ENCODE measurements at regions not wholly inside any gene's neighbourhood (a gene's known extent, or its start where the extent isn't known, plus 50 kb on each side); places are given as distances from the start of the nearest gene placed in this dataset.

GRCh38 chr12:59234391-59234790 lies 314.1 kb upstream of the LRIG3 start:
- intact Hi-C loops (cut with micrococcal nuclease; ENCODE audit: unreplicated experiment), result no loop called here
- TF ChIP-seq, protein P1, sequence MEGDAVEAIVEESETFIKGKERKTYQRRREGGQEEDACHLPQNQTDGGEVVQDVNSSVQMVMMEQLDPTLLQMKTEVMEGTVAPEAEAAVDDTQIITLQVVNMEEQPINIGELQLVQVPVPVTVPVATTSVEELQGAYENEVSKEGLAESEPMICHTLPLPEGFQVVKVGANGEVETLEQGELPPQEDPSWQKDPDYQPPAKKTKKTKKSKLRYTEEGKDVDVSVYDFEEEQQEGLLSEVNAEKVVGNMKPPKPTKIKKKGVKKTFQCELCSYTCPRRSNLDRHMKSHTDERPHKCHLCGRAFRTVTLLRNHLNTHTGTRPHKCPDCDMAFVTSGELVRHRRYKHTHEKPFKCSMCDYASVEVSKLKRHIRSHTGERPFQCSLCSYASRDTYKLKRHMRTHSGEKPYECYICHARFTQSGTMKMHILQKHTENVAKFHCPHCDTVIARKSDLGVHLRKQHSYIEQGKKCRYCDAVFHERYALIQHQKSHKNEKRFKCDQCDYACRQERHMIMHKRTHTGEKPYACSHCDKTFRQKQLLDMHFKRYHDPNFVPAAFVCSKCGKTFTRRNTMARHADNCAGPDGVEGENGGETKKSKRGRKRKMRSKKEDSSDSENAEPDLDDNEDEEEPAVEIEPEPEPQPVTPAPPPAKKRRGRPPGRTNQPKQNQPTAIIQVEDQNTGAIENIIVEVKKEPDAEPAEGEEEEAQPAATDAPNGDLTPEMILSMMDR (conservative IDR thresholded peaks at IDR 0.05; ENCODE audit: low read depth, low read length), result no peak
- TF ChIP-seq EZH2 (IDR thresholded peaks at IDR 0.05; ENCODE audit: borderline replicate concordance, low read depth, low read length, poor library complexity, severe bottlenecking), result no peak
- BruUV-seq (replicated peaks), result no TSS peak
- ChIA-PET CTCF (no interaction called here), POLR2A (ENCODE audit: low non-redundant PET) (no interaction called here)
- Histone ChIP-seq H3K27ac (ENCODE audit: low read depth, low read length, poor library complexity, severe bottlenecking) (no peak overlapping the region), H3K36me3 (ENCODE audit: insufficient read depth, low read length, poor library complexity, severe bottlenecking) (no peaks in the 10 kb centered on the region), H3K9me3 (ENCODE audit: low read depth, low read length, poor library complexity, severe bottlenecking) (no peaks in the 10 kb centered on the region), H3K4me1 (ENCODE audit: insufficient read depth, low read length, poor library complexity, severe bottlenecking) (no peaks in the 10 kb centered on the region), H3K4me3 (ENCODE audit: low read depth, low read length, poor library complexity, severe bottlenecking) (no peak overlapping the region), H3K27me3 (replicated peaks; ENCODE audit: insufficient read depth, low read depth, low read length, poor library complexity) (peaks cover 3% of the 10 kb centered on the region)
- DNase-seq (ENCODE audit: low spot score), result no peak

DNA sequence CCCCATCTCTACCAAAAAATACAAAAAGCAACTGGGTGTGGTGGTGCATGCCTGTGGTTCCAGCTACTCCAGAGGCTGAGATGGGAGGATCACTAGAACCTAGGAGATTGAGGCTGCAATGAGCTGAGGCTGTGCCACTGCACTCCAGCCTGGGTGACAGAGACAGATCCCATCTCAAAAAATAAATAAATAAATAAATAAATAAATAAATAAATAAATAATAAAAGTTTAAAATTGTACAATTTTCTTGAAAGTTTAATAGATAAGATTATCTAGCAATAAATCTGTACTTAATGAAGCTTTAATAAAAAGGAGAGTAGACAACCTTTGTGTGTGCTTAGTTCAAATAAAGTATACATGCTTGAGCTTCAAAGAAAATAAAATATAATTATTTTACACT lies 310.0 kb upstream of the LRIG3 start:
- DNase-seq (ENCODE audit: low spot score), result no peak
- peaks cover 3% of the 10 kb centered on the region for H3K27me3 ChIP-seq (replicated peaks; ENCODE audit: insufficient read depth, low read depth, low read length, poor library complexity)
- H3K4me1 ChIP-seq (ENCODE audit: insufficient read depth, low read length, poor library complexity, severe bottlenecking), result no peaks in the 10 kb centered on the region
- no peak overlapping the region for H3K4me3 ChIP-seq (ENCODE audit: low read depth, low read length, poor library complexity, severe bottlenecking)
- H3K27ac ChIP-seq (ENCODE audit: low read depth, low read length, poor library complexity, severe bottlenecking), result no peak overlapping the region
- intact Hi-C loops (cut with micrococcal nuclease; ENCODE audit: unreplicated experiment), result no loop called here
- ChIA-PET CTCF (no interaction called here), POLR2A (ENCODE audit: low non-redundant PET) (no interaction called here)
- H3K9me3 ChIP-seq (ENCODE audit: low read depth, low read length, poor library complexity, severe bottlenecking), result no peaks in the 10 kb centered on the region
- no peaks in the 10 kb centered on the region for H3K36me3 ChIP-seq (ENCODE audit: insufficient read depth, low read length, poor library complexity, severe bottlenecking)
- TF ChIP-seq EZH2 (IDR thresholded peaks at IDR 0.05; ENCODE audit: borderline replicate concordance, low read depth, low read length, poor library complexity, severe bottlenecking), result no peak
- TF ChIP-seq, protein P1 (conservative IDR thresholded peaks at IDR 0.05; ENCODE audit: low read depth, low read length), result no peak
- no TSS peak for BruUV-seq (replicated peaks)

GRCh38 chr12:59219148-59219547 lies 298.8 kb upstream of the LRIG3 start:
- Histone ChIP-seq H3K9me3 (ENCODE audit: low read depth, low read length, poor library complexity, severe bottlenecking) (no peaks in the 10 kb centered on the region), H3K27me3 (replicated peaks; ENCODE audit: insufficient read depth, low read depth, low read length, poor library complexity) (no peaks in the 10 kb centered on the region), H3K36me3 (ENCODE audit: insufficient read depth, low read length, poor library complexity, severe bottlenecking) (no peaks in the 10 kb centered on the region), H3K4me3 (ENCODE audit: low read depth, low read length, poor library complexity, severe bottlenecking) (no peak overlapping the region), H3K27ac (ENCODE audit: low read depth, low read length, poor library complexity, severe bottlenecking) (no peak overlapping the region), H3K4me1 (ENCODE audit: insufficient read depth, low read length, poor library complexity, severe bottlenecking) (no peaks in the 10 kb centered on the region)
- TF ChIP-seq, protein P1 (conservative IDR thresholded peaks at IDR 0.05; ENCODE audit: low read depth, low read length), result no peak
- no peak for TF ChIP-seq EZH2 (IDR thresholded peaks at IDR 0.05; ENCODE audit: borderline replicate concordance, low read depth, low read length, poor library complexity, severe bottlenecking)
- CTCF ChIA-PET, result no interaction called here
- intact Hi-C loops (cut with micrococcal nuclease; ENCODE audit: unreplicated experiment), result no loop called here
- DNase-seq (ENCODE audit: low spot score), result no peak
- POLR2A ChIA-PET (ENCODE audit: low non-redundant PET), result no interaction called here
- no TSS peak for BruUV-seq (replicated peaks)
